ENCODE measurements at regions not wholly inside any gene's neighbourhood (a gene's known extent, or its start where the extent isn't known, plus 50 kb on each side); places are given as distances from the start of the nearest gene placed in this dataset.
A peak's percentile ranks its signal among the peaks of the same experiment; 100 is the strongest.
"Not testable (repeated sequence)": the region's sequence is repeated elsewhere in the genome, so short reads cannot be mapped to it uniquely, and the experiment has no call there.

GRCh38 chr3:132084982-132085381 is 50.2 kb upstream of the CPNE4 start:
- DNase-seq: no peak

DNA sequence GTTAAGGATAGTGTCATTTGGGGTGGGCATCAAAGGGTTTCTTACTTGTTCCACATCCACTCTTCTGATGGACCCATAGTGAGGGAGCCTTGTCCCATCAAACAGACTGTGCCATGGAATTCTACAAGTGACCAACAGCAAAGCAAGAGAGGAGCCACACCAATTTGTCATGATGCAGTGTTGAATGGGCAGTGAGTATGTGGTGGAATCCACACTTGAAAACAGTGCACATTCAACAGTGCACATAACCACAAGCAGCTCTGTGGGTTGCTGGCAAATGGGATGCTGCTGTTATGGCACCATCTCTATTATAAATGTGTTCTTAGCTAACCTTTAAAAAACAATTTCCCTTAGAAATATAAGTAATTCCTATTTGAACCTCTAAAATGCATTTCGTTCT is 52.5 kb upstream of the CPNE4 start:
- DNase-seq: no peak

DNA sequence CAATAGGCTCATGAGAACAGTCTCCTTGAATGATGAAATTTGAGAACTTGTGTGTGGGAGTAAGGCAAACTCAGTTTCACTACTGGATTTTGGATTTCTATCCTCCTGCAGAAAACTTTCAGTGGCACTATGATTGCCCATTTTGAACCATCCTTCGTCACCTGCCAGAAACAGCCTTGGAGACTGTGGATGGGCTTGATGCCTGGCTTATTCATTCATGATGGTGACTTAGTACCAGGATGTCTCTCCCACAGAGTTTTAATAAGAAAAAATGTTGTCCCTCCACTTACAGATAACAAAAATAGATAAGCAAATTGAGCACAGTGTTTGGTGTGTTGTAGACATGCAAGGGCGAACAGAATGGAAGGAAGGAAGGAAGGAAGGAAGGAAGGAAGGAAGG is 53.5 kb upstream of the CPNE4 start:
- DNase-seq: no peak

DNA sequence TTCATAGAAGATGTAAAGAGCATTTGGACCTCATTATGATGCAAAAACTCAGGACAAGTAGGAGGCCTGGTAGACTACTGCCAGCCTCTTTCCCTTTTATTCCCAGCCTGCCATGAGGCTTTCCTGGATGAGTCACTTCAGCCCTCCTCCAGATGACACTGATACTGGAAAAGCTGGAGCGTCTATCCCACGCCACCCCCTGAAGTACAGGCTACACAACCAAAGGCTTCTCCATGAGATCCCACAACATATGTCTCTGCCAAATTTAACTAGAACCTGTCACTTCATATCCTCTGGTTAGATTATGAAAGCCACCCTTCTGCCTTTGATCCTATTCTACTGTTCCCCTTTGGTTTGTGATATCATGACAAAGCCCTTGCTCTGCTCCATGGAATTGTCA is 56.1 kb upstream of the CPNE4 start:
- DNase-seq: no peak

- no peak for DNase-seq
Measured at GRCh38 chr3:132116601-132117000, 81.8 kb upstream of the CPNE4 start.

- no peak for DNase-seq
Measured at GRCh38 chr3:132117642-132118041, 82.8 kb upstream of the CPNE4 start.

DNA sequence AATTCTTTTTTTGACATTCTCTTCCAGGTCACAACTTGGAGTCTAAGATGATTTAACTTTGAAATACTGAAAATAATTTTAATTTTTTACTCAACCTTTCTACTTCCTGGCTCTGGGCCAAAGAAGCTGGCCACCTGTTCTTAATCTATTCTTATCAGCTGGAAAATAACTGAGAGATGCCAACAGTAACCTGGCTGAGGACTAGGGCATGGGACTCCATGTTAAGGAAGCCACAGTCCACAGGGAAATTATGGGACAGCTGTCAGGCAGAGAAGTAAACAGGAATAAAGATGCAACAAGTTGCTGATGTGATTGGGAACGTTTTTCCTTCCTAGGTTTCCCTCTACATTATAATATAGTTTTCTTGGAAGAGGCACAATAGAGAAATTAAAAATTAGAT is 84.7 kb upstream of the CPNE4 start:
- no peak for DNase-seq

DNA sequence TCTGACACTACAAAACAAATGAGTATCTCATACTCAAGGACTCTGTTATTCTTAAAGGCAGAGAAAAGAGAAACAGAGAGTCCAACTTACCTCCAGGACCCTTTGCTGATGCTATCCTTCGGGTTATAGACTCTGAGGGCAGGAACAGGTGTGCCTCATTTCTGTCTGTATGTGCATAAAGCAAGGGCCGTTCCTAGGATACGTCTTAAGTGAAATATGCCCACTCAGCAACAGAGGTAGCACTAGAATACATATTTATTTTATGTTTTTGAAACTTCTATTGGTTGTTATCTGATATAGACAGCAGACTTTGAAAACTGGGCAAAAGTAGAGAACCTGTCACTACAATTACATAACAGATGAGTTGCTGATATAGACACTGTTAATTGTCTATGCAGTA is 89.3 kb upstream of the CPNE4 start:
- DNase-seq: no peak

- no peak for DNase-seq
Measured at GRCh38 chr3:132124651-132125284, 90.0 kb upstream of the CPNE4 start.

- no peak for DNase-seq
Measured at GRCh38 chr3:132134611-132135010, 99.8 kb upstream of the CPNE4 start.

GRCh38 chr3:132135628-132136333 is 101.0 kb upstream of the CPNE4 start:
- no peak for DNase-seq

- DNase-seq: no peak
Measured at GRCh38 chr3:132136334-132136716, 101.5 kb upstream of the CPNE4 start.

GRCh38 chr3:132136902-132137301 is 102.1 kb upstream of the CPNE4 start:
- DNase-seq: not testable (repeated sequence)

- DNase-seq: no peak
Measured at GRCh38 chr3:132145833-132146232, 111.0 kb upstream of the CPNE4 start.

DNA sequence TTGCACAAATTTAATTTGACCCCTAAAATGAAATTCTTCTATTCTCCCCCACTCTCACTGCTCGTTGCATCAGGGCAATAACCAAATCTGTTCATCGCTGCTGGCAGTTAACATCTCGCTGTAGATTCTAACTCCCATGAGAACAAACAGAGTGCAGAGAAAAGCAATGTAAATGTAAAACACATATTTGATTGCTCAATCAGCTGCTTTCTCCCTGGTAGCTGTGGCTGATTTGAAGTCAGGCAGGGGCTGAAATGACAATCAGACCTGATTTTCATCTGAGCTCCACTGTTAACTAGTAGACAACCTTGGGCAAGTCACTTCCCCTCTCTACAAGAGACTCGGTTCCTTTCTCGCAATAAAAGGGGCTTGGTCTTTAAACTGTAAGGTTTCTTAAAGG is 119.8 kb upstream of the CPNE4 start:
- DNase-seq: no peak

DNA sequence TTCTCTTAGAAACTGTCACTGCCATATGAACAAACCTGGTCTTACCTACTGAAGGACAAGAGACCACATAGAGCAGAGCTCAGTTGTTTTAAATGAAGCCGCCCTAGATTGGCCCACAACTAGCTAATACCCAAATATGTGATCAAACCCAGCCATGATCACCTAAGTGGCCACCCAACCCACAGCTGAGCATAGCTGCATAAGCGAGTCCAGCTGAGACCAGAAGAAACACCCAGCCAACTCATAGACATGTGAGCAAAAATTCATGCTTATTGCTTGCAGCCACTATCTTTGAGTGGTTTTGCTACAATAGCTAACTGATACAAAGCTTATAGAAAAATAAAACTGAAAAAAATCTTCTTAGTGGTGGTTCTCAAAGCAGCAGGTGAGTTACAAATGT is 124.3 kb upstream of the CPNE4 start:
- DNase-seq: no peak

DNA sequence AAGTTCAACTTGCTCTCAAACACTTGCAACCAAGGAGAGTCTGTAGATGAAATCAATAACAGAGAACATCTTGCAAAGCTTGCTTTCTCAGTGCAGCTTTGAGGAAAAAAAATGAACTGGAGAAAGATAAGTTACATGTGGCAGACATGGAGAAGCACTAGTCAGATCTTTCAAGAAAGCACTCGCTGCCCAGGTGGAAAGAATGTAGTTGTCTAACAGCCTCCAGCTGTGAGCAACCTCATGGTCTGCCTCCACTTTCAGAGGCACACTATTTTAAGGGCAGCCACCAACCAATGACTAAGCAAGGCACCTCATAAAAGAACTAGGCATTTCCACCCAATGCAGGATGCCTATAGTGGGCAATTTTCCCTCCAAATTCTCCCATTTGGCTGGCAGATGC is 125.4 kb upstream of the CPNE4 start:
- DNase-seq: no peak

DNA sequence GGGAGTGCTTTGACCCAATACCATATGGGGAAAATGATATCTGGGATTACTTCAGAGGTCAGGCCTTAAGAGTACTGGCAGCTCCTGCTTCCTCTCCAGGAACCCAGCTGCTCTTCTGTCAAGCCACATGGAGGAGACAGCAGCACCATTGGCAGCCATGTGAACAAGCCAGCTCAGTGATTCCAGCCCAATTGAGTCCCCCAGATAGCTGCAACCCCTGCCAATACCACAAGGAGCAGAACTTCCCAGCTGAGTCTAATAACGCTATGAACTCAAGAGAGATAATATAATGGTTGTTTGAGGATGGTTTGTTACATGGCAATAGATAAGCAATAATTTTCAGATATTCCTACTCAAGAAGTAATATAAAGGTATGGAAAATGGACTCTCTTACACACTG is 126.8 kb upstream of the CPNE4 start:
- no peak for DNase-seq

DNA sequence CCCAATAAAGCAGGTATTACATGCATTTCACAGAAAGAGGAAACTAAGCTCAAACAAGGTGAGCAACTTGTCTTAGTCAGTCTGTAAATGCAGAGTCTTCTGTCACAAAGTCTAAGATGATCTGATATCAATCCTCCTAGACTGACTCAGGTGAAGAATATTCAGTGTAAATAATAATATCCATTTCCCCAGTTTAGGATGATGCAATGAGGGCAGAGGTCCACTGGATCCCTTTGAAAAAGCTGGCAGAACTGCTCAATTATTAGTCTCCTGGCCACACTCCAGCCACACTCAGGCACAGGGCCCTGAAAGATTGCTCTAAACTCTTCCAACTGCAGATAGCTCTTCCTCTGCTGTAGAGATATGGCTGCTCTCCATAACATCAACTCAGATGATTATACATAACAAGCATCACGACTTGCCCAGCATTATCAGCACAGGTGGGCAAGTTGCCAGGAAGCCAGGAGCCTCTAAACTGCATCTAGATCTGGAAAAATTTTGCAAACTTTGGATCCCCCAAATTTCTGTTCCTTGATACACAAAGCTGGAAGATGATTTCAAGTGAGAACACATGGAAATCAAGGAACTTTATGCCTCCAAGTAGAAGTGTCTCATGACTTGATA is 129.8 kb upstream of the CPNE4 start:
- DNase-seq: no peak

DNA sequence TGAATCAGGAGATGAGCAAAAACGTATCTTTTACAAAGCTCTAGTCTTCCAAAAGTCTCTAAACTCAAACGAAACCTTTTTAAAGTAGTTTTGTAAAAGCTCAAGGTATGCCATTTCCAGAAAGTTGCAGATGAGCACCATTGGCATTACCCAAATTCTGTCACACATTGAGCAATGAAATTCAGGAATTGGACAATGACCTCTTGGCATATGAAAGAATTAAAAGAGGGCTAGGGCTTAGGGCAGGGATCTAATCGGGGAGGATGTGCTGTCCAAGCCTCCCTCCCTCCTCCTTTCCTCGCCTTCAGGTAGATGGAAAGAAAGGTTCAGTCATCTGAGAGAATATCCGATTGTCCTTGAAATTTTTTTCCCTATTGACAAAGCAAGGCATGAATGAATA is 133.1 kb upstream of the CPNE4 start:
- no peak for DNase-seq

DNA sequence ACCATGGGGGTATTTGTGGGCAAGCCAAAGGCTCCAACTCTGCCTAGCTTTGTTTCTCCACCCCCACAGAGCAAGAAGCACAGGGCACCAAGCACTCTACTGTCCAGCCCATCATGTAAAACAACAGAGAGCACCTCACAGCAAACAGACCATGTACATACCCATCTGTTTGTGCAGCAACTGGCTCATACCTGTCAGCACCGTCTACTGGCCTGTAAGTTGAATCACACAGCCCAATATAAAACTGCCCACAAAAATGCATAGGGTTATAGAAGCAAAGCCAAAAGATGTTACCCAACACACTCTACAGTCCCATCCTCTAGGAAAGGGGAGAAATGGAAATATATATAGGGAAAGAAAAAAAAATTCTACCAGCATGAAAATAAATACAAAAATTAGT is 139.7 kb upstream of the CPNE4 start:
- DNase-seq: no peak

- DNase-seq: peak in 1 of 5 experiments; percentile 38
Measured at GRCh38 chr3:132180337-132180791, 136.8 kb upstream of the ACP3 start.

DNA sequence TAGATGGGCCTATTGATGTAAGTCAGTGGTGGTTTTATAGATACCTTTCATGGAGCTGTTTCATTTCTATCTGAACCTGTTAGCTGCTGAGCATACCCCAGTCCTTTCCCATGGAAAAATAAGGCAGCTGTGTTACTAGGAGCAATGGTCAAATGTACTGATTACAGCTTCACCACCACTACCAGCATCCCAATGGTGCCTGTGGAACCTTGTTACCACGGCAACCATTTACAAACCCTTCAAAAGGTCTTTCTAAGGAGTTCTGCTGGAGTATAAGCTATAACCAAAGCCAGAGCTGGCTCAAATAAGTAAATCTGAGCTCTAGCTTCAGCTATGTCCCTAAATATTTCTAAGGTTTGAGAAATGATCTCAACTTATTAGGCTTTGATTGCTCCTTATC is 133.4 kb upstream of the ACP3 start:
- no peak for DNase-seq

DNA sequence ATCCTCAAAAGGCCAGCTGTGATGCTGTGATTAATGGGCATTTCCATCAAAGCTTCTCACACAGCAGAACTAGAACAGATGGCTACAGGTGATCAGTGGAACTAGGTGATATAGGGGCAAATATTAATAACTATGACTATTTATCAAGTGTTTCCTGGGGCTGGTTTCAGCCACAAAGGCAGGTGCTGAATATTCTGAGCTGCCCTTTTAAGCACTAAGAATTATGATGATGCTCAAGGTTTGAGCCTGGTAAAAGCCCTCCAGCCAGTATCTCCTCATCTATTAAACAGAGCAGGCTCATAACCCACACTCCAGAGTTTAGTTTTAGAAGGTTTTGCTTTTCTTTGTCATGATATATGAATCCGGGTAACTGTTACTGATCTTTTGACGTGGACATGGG is 129.5 kb upstream of the ACP3 start:
- DNase-seq: no peak
